ENCODE measurements at regions not wholly inside any gene's neighbourhood (a gene's known extent, or its start where the extent isn't known, plus 50 kb on each side); places are given as distances from the start of the nearest gene placed in this dataset.

- DNase-seq = no peak
- Mint-ChIP-seq H3K27ac (no peak overlapping the region), H3K9me3 (peaks cover 12% of the 10 kb centered on the region), H3K36me3 (ENCODE audit: low read depth) (no peaks in the 10 kb centered on the region), H3K27me3 (no peaks in the 10 kb centered on the region), H3K4me1 (ENCODE audit: low read depth) (no peaks in the 10 kb centered on the region), H3K4me3 (no peak overlapping the region)
- POLR2A ChIA-PET = no interaction called here
- intact Hi-C loops (cut with micrococcal nuclease) = no loop called here
- CTCF ChIA-PET = no interaction called here
- ATAC-seq = no peak
- TF ChIP-seq CTCF (IDR thresholded peaks at IDR 0.05) = no peak
Observed at GRCh38 chr13:70932511-70932910, 824.3 kb upstream of the KLHL1 start.

- H3K27ac Mint-ChIP-seq = no peak overlapping the region
- no peaks in the 10 kb centered on the region for H3K36me3 Mint-ChIP-seq (ENCODE audit: low read depth)
- intact Hi-C loops (cut with micrococcal nuclease) = no loop called here
- DNase-seq (no peak), ATAC-seq (no peak)
- no peaks in the 10 kb centered on the region for H3K9me3 Mint-ChIP-seq
- H3K4me1 Mint-ChIP-seq (ENCODE audit: low read depth) = no peaks in the 10 kb centered on the region
- POLR2A ChIA-PET = no interaction called here
- H3K4me3 Mint-ChIP-seq = no peak overlapping the region
- no peaks in the 10 kb centered on the region for H3K27me3 Mint-ChIP-seq
- CTCF ChIA-PET = no interaction called here
- TF ChIP-seq CTCF (IDR thresholded peaks at IDR 0.05) = no peak
Observed at GRCh38 chr13:70923863-70924752, 815.9 kb upstream of the KLHL1 start.

GRCh38 chr13:70911286-70911685 lies 803.0 kb upstream of the KLHL1 start:
- no peaks in the 10 kb centered on the region for H3K36me3 Mint-ChIP-seq (ENCODE audit: low read depth)
- POLR2A ChIA-PET = no interaction called here
- no peak overlapping the region for H3K27ac Mint-ChIP-seq
- no peak overlapping the region for H3K4me3 Mint-ChIP-seq
- CTCF ChIA-PET = no interaction called here
- no peaks in the 10 kb centered on the region for H3K27me3 Mint-ChIP-seq
- intact Hi-C loops (cut with micrococcal nuclease) = no loop called here
- no peak for DNase-seq
- ATAC-seq = no peak
- H3K9me3 Mint-ChIP-seq = no peaks in the 10 kb centered on the region
- no peaks in the 10 kb centered on the region for H3K4me1 Mint-ChIP-seq (ENCODE audit: low read depth)
- TF ChIP-seq CTCF (IDR thresholded peaks at IDR 0.05) = no peak

GRCh38 chr13:70908795-70909194 lies 800.5 kb upstream of the KLHL1 start:
- CTCF ChIA-PET = no interaction called here
- TF ChIP-seq CTCF (IDR thresholded peaks at IDR 0.05) = no peak
- ATAC-seq (no peak), DNase-seq (no peak)
- POLR2A ChIA-PET = no interaction called here
- Mint-ChIP-seq H3K4me3 (no peak overlapping the region), H3K27me3 (no peaks in the 10 kb centered on the region), H3K36me3 (ENCODE audit: low read depth) (no peaks in the 10 kb centered on the region), H3K9me3 (no peaks in the 10 kb centered on the region), H3K27ac (no peak overlapping the region), H3K4me1 (ENCODE audit: low read depth) (no peaks in the 10 kb centered on the region)
- intact Hi-C loops (cut with micrococcal nuclease) = no loop called here

GRCh38 chr13:70905035-70905434 lies 796.8 kb upstream of the KLHL1 start:
- H3K4me1 Mint-ChIP-seq (ENCODE audit: low read depth) = no peaks in the 10 kb centered on the region
- H3K27me3 Mint-ChIP-seq = no peaks in the 10 kb centered on the region
- intact Hi-C loops (cut with micrococcal nuclease) = no loop called here
- H3K27ac Mint-ChIP-seq = no peak overlapping the region
- no peak overlapping the region for H3K4me3 Mint-ChIP-seq
- peaks cover 2% of the 10 kb centered on the region for H3K9me3 Mint-ChIP-seq
- ChIA-PET CTCF (no interaction called here), POLR2A (no interaction called here)
- no peak for DNase-seq
- no peak for ATAC-seq
- TF ChIP-seq CTCF (IDR thresholded peaks at IDR 0.05) = no peak
- no peaks in the 10 kb centered on the region for H3K36me3 Mint-ChIP-seq (ENCODE audit: low read depth)

All from activated CD8-positive, alpha-beta T cell treated with anti-CD3 and anti-CD28 coated beads for 36 hours (primary cell).